ENCODE measurements at regions not wholly inside any gene's neighbourhood (a gene's known extent, or its start where the extent isn't known, plus 50 kb on each side); places are given as distances from the start of the nearest gene placed in this dataset.

- no peak for TF ChIP-seq CTCF (IDR thresholded peaks at IDR 0.05)
- TF ChIP-seq POLR2A (IDR thresholded peaks at IDR 0.05), result no peak
These were observed 260.5 kb upstream of the IGFBP7 start for GRCh38 chr4:57370691-57371090.
